ENCODE measurements at regions not wholly inside any gene's neighbourhood (a gene's known extent, or its start where the extent isn't known, plus 50 kb on each side); places are given as distances from the start of the nearest gene placed in this dataset.
"Not testable (repeated sequence)": the region's sequence is repeated elsewhere in the genome, so short reads cannot be mapped to it uniquely, and the experiment has no call there.

GRCh38 chr10:44118500-44118899 lies 266.4 kb downstream of the CXCL12 start:
- Histone ChIP-seq H3K4me1 (ENCODE audit: control insufficient read depth, insufficient read depth, low read length) (no peaks in the 10 kb centered on the region), H3K36me3 (ENCODE audit: control insufficient read depth, insufficient read depth, low read length) (no peaks in the 10 kb centered on the region), H3K27ac (ENCODE audit: low read length) (no peak overlapping the region), H3K27me3 (ENCODE audit: control insufficient read depth, insufficient read depth, low read length) (no peaks in the 10 kb centered on the region), H3K9me3 (replicated peaks; ENCODE audit: control insufficient read depth, low read depth, low read length) (no peaks in the 10 kb centered on the region), H3K4me3 (ENCODE audit: low read length) (no peak overlapping the region)
- DNase-seq: no peak
- WGBS (ENCODE audit: insufficient coverage): 100% methylated on average over 1 of the region's 3 CpGs

GRCh38 chr10:44116474-44116873 lies 268.4 kb downstream of the CXCL12 start:
- WGBS (ENCODE audit: insufficient coverage): 80% methylated on average over 5 of the region's 7 CpGs
- Histone ChIP-seq H3K27me3 (ENCODE audit: control insufficient read depth, insufficient read depth, low read length) (no peaks in the 10 kb centered on the region), H3K36me3 (ENCODE audit: control insufficient read depth, insufficient read depth, low read length) (no peaks in the 10 kb centered on the region)

DNA sequence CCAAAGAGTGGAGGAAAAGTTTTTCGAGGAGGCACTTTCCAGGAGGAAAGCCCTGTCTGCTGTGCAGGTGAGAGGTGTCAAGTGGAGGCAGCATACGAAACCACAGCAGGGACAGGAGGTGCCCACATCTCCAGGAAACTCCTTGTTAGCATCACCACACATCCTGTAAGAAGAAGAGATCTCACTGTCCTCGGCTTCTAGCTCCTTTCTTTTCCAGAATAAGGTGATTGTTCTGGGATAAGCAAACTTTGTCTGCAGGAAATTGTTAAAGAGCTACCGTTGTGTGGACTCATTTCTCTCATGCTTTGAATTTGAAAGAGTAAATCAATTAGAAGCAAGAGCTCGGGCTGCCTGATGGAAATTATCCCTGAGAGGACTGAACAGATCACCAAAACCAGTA lies 269.4 kb downstream of the CXCL12 start:
- no peaks in the 10 kb centered on the region for H3K9me3 ChIP-seq (replicated peaks; ENCODE audit: control insufficient read depth, low read depth, low read length)
- H3K36me3 ChIP-seq (ENCODE audit: control insufficient read depth, insufficient read depth, low read length): no peaks in the 10 kb centered on the region
- no peak for DNase-seq
- no peaks in the 10 kb centered on the region for H3K4me1 ChIP-seq (ENCODE audit: control insufficient read depth, insufficient read depth, low read length)
- H3K27me3 ChIP-seq (ENCODE audit: control insufficient read depth, insufficient read depth, low read length): no peaks in the 10 kb centered on the region
- no peak overlapping the region for H3K4me3 ChIP-seq (ENCODE audit: low read length)
- H3K27ac ChIP-seq (ENCODE audit: low read length): no peak overlapping the region
- WGBS (ENCODE audit: insufficient coverage): 60% methylated on average over 1 of the region's 5 CpGs

More at GRCh38 chr10:44116474-44116873, 268.4 kb downstream of the CXCL12 start:
- Histone ChIP-seq H3K4me3 (ENCODE audit: low read length) (no peak overlapping the region), H3K9me3 (replicated peaks; ENCODE audit: control insufficient read depth, low read depth, low read length) (no peaks in the 10 kb centered on the region), H3K4me1 (ENCODE audit: control insufficient read depth, insufficient read depth, low read length) (no peaks in the 10 kb centered on the region), H3K27ac (ENCODE audit: low read length) (no peak overlapping the region)
- no peak for DNase-seq

DNA sequence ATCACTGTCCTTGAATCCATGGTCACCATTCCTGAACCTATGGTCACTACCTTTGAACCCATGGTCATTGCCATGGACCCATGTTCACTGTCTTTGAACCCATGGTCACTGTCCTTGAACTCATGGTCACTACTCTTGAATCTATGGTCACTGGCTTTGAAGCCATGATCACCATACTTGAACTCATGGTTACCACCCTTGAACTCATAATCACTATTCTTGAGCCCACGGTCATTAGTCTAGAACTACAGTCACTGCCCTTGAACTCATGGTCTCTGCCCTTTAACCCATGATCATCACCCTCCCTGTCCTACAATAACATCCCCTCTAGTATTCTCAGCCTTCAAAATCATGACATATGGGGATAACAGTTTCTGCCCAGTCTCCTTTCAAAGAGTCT lies 270.5 kb downstream of the CXCL12 start:
- H3K4me1 ChIP-seq (ENCODE audit: control insufficient read depth, insufficient read depth, low read length): no peaks in the 10 kb centered on the region
- H3K27ac ChIP-seq (ENCODE audit: low read length): no peak overlapping the region
- no peak for DNase-seq
- no peaks in the 10 kb centered on the region for H3K36me3 ChIP-seq (ENCODE audit: control insufficient read depth, insufficient read depth, low read length)
- H3K27me3 ChIP-seq (ENCODE audit: control insufficient read depth, insufficient read depth, low read length): no peaks in the 10 kb centered on the region
- 100% methylated on average over 1 of the region's 1 CpG for WGBS (ENCODE audit: insufficient coverage)
- no peak overlapping the region for H3K4me3 ChIP-seq (ENCODE audit: low read length)
- H3K9me3 ChIP-seq (replicated peaks; ENCODE audit: control insufficient read depth, low read depth, low read length): no peaks in the 10 kb centered on the region

DNA sequence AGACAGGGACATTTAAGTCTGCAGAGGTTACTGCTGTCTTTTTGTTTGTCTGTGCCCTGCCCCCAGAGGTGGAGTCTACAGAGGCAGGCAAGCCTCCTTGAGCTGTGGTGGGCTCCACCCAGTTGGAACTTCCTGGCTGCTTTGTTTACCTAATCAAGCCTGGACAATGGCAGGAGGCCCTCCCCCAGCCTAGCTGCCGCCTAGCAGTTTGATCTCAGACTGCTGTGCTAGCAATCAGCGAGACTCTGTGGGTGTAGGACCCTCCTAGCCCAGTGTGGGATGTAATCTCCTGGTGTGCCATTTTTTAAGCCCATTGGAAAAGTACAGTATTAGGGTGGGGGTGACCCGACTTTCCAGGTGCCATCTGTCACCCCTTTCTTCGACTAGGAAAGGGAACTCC lies 272.6 kb downstream of the CXCL12 start:
- not testable (repeated sequence) for H3K27ac ChIP-seq (ENCODE audit: low read length); H3K9me3 ChIP-seq (replicated peaks; ENCODE audit: control insufficient read depth, low read depth, low read length); DNase-seq; H3K4me3 ChIP-seq (ENCODE audit: low read length); H3K36me3 ChIP-seq (ENCODE audit: control insufficient read depth, insufficient read depth, low read length); H3K4me1 ChIP-seq (ENCODE audit: control insufficient read depth, insufficient read depth, low read length); H3K27me3 ChIP-seq (ENCODE audit: control insufficient read depth, insufficient read depth, low read length)
- WGBS (ENCODE audit: insufficient coverage): no CpG with 5 or more reads among the region's 4 CpGs

GRCh38 chr10:44105696-44106095 lies 279.2 kb downstream of the CXCL12 start:
- Histone ChIP-seq H3K27ac (ENCODE audit: low read length) (no peak overlapping the region), H3K9me3 (replicated peaks; ENCODE audit: control insufficient read depth, low read depth, low read length) (no peaks in the 10 kb centered on the region), H3K27me3 (ENCODE audit: control insufficient read depth, insufficient read depth, low read length) (no peaks in the 10 kb centered on the region), H3K4me3 (ENCODE audit: low read length) (no peak overlapping the region), H3K4me1 (ENCODE audit: control insufficient read depth, insufficient read depth, low read length) (no peaks in the 10 kb centered on the region), H3K36me3 (ENCODE audit: control insufficient read depth, insufficient read depth, low read length) (no peaks in the 10 kb centered on the region)
- WGBS (ENCODE audit: insufficient coverage): no CpG with 5 or more reads among the region's 4 CpGs
- no peak for DNase-seq

GRCh38 chr10:44102726-44103255 lies 282.1 kb downstream of the CXCL12 start:
- H3K36me3 ChIP-seq (ENCODE audit: control insufficient read depth, insufficient read depth, low read length): no peaks in the 10 kb centered on the region
- no peaks in the 10 kb centered on the region for H3K27me3 ChIP-seq (ENCODE audit: control insufficient read depth, insufficient read depth, low read length)
- 69% methylated on average over 3 of the region's 5 CpGs for whole genome bisulfite sequencing (ENCODE audit: insufficient coverage)
- no peak for DNase-seq
- no peak overlapping the region for H3K4me3 ChIP-seq (ENCODE audit: low read length)
- no peak overlapping the region for H3K27ac ChIP-seq (ENCODE audit: low read length)
- H3K4me1 ChIP-seq (ENCODE audit: control insufficient read depth, insufficient read depth, low read length): no peaks in the 10 kb centered on the region
- H3K9me3 ChIP-seq (replicated peaks; ENCODE audit: control insufficient read depth, low read depth, low read length): no peaks in the 10 kb centered on the region

- Histone ChIP-seq H3K36me3 (ENCODE audit: control insufficient read depth, insufficient read depth, low read length) (no peaks in the 10 kb centered on the region), H3K4me3 (ENCODE audit: low read length) (no peak overlapping the region), H3K9me3 (replicated peaks; ENCODE audit: control insufficient read depth, low read depth, low read length) (no peaks in the 10 kb centered on the region), H3K4me1 (ENCODE audit: control insufficient read depth, insufficient read depth, low read length) (no peaks in the 10 kb centered on the region), H3K27me3 (ENCODE audit: control insufficient read depth, insufficient read depth, low read length) (no peaks in the 10 kb centered on the region), H3K27ac (ENCODE audit: low read length) (no peak overlapping the region)
- 40% methylated on average over 1 of the region's 1 CpG for WGBS (ENCODE audit: insufficient coverage)
- no peak for DNase-seq
Observed at GRCh38 chr10:44101082-44101481, 283.8 kb downstream of the CXCL12 start.

DNA sequence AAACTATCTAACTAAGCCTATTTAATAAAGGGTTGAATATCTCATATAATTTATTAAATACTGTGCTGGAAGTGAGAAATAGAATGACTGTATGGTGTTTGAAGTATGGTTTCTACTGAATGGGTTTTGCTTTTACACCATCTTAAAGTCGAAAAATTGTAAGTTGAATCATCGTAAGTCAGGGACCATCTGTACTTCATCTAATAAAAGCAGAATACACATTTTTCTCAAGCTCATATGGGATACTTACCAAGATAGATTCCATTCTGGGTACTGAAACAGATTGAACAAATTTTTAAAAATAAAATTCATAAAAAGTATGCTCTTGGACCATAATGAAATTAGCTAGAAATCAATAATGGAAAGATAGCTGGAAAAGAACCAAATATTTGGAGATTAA lies 285.4 kb downstream of the CXCL12 start:
- Histone ChIP-seq H3K4me3 (ENCODE audit: low read length) (no peak overlapping the region), H3K9me3 (replicated peaks; ENCODE audit: control insufficient read depth, low read depth, low read length) (no peaks in the 10 kb centered on the region), H3K27ac (ENCODE audit: low read length) (no peak overlapping the region), H3K4me1 (ENCODE audit: control insufficient read depth, insufficient read depth, low read length) (no peaks in the 10 kb centered on the region), H3K27me3 (ENCODE audit: control insufficient read depth, insufficient read depth, low read length) (no peaks in the 10 kb centered on the region), H3K36me3 (ENCODE audit: control insufficient read depth, insufficient read depth, low read length) (no peaks in the 10 kb centered on the region)
- no peak for DNase-seq
- WGBS (ENCODE audit: insufficient coverage): no CpG with 5 or more reads among the region's 2 CpGs

- not testable (repeated sequence) for H3K4me3 ChIP-seq (ENCODE audit: low read length); DNase-seq; H3K4me1 ChIP-seq (ENCODE audit: control insufficient read depth, insufficient read depth, low read length); H3K36me3 ChIP-seq (ENCODE audit: control insufficient read depth, insufficient read depth, low read length); H3K27ac ChIP-seq (ENCODE audit: low read length); H3K27me3 ChIP-seq (ENCODE audit: control insufficient read depth, insufficient read depth, low read length); H3K9me3 ChIP-seq (replicated peaks; ENCODE audit: control insufficient read depth, low read depth, low read length)
- WGBS (ENCODE audit: insufficient coverage): no CpG with 5 or more reads among the region's 4 CpGs
Observed at GRCh38 chr10:44096217-44096616, 288.7 kb downstream of the CXCL12 start.

DNA sequence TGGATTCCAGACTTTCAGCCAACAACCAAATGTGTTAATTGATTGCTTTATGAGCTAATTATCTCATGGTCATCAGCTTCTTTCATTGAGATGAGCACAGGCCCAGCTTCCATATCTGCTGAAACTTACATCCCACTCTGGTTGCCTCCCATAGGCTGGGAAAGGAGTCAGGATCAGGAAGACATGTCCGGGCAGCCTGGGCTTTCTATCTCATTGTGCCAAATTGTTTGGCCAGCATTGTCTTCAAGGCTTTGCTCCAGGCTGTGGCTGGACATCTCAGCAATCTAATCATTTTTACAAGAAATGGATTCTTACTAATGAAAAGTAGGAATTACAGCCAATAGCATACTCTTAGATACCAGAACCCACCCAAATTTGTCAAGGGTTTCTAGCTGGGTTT lies 295.2 kb downstream of the CXCL12 start:
- H3K9me3 ChIP-seq (replicated peaks; ENCODE audit: control insufficient read depth, low read depth, low read length): no peaks in the 10 kb centered on the region
- H3K4me1 ChIP-seq (ENCODE audit: control insufficient read depth, insufficient read depth, low read length): no peaks in the 10 kb centered on the region
- no peak overlapping the region for H3K27ac ChIP-seq (ENCODE audit: low read length)
- no peaks in the 10 kb centered on the region for H3K36me3 ChIP-seq (ENCODE audit: control insufficient read depth, insufficient read depth, low read length)
- H3K4me3 ChIP-seq (ENCODE audit: low read length): no peak overlapping the region
- WGBS (ENCODE audit: insufficient coverage): no CpG with 5 or more reads among the region's 1 CpG
- H3K27me3 ChIP-seq (ENCODE audit: control insufficient read depth, insufficient read depth, low read length): no peaks in the 10 kb centered on the region
- no peak for DNase-seq

All from muscle of leg (tissue), 3 donors.